Activated T-helper 1 cell treated with Interleukin-2 at 50 U/mL for 16 hours (primary cell): ENCODE measurements at regions not wholly inside any gene's neighbourhood (a gene's known extent, or its start where the extent isn't known, plus 50 kb on each side); places are given as distances from the start of the nearest gene placed in this dataset.

Experiments used
- DNase-seq: peaks from one replicate; pipeline ENCODE4 v3.0.0-alpha.2; 2020; ENCODE audit warnings: low read depth

- no peak for DNase-seq
Measured at GRCh38 chr11:116557282-116557681, 215.5 kb downstream of the BUD13 start.

GRCh38 chr11:116556483-116556882, 216.3 kb downstream of the BUD13 start:
- DNase-seq = no peak

- DNase-seq = no peak
Measured at GRCh38 chr11:116553482-116553881, 219.3 kb downstream of the BUD13 start.

GRCh38 chr11:116551576-116551975, 221.2 kb downstream of the BUD13 start:
- DNase-seq = no peak

GRCh38 chr11:116548256-116548655, 224.5 kb downstream of the BUD13 start:
- DNase-seq = no peak

- no peak for DNase-seq
Measured at GRCh38 chr11:116547571-116547970, 225.2 kb downstream of the BUD13 start.

- DNase-seq = no peak
Measured at GRCh38 chr11:116545912-116546311, 226.9 kb downstream of the BUD13 start.

GRCh38 chr11:116544721-116545120, 228.1 kb downstream of the BUD13 start:
- DNase-seq = no peak

GRCh38 chr11:116543911-116544475, 228.8 kb downstream of the BUD13 start:
- DNase-seq = no peak

GRCh38 chr11:116543099-116543498, 229.7 kb downstream of the BUD13 start:
- DNase-seq = no peak

GRCh38 chr11:116542406-116542805, 230.4 kb downstream of the BUD13 start:
- no peak for DNase-seq

- no peak for DNase-seq
Measured at GRCh38 chr11:116541460-116541859, 231.3 kb downstream of the BUD13 start.

GRCh38 chr11:116540645-116541304, 232.0 kb downstream of the BUD13 start:
- no peak for DNase-seq

GRCh38 chr11:116539836-116540418, 232.9 kb downstream of the BUD13 start:
- DNase-seq = no peak

GRCh38 chr11:116539211-116539610, 233.6 kb downstream of the BUD13 start:
- no peak for DNase-seq

- DNase-seq = no peak
Measured at GRCh38 chr11:116538677-116539076, 234.1 kb downstream of the BUD13 start.

- DNase-seq = no peak
Measured at GRCh38 chr11:116537709-116538108, 235.1 kb downstream of the BUD13 start.

GRCh38 chr11:116537121-116537520, 235.7 kb downstream of the BUD13 start:
- no peak for DNase-seq

- DNase-seq = no peak
Measured at GRCh38 chr11:116536416-116536815, 236.4 kb downstream of the BUD13 start.

GRCh38 chr11:116535994-116536393, 236.8 kb downstream of the BUD13 start:
- no peak for DNase-seq

- DNase-seq = no peak
Measured at GRCh38 chr11:116535120-116535519, 237.7 kb downstream of the BUD13 start.

- DNase-seq = no peak
Measured at GRCh38 chr11:116534270-116534975, 238.4 kb downstream of the BUD13 start.

- no peak for DNase-seq
Measured at GRCh38 chr11:116533186-116533825, 239.5 kb downstream of the BUD13 start.
